Endothelial cell (in vitro differentiated cells): ENCODE measurements at regions not wholly inside any gene's neighbourhood (a gene's known extent, or its start where the extent isn't known, plus 50 kb on each side); places are given as distances from the start of the nearest gene placed in this dataset.
A peak's percentile ranks its signal among the peaks of the same experiment; 100 is the strongest.

Experiments used
- DNase-seq: peaks from one replicate; pipeline ENCODE4 v3.0.0; 2021; ENCODE audit warnings: low spot score
- H3K27ac Mint-ChIP-seq: one replicate; pipeline ENCODE4 v1.8.0; 2021; ENCODE audit warnings: mixed read lengths, inconsistent platforms; ENCODE audit not compliant: unreplicated experiment
- H3K27me3 Mint-ChIP-seq: one replicate; pipeline ENCODE4 v1.8.0; 2021; ENCODE audit warnings: mild to moderate bottlenecking, moderate library complexity, mixed read lengths, inconsistent platforms; ENCODE audit not compliant: unreplicated experiment
- H3K36me3 Mint-ChIP-seq: one replicate; pipeline ENCODE4 v1.8.0; 2021; ENCODE audit warnings: mild to moderate bottlenecking, low read depth, mixed read lengths, inconsistent platforms; ENCODE audit not compliant: unreplicated experiment
- H3K4me1 Mint-ChIP-seq: one replicate; pipeline ENCODE4 v1.8.0; 2021; ENCODE audit warnings: mild to moderate bottlenecking, mixed read lengths, inconsistent platforms; ENCODE audit not compliant: unreplicated experiment
- H3K4me3 Mint-ChIP-seq: one replicate; pipeline ENCODE4 v1.8.0; 2021; ENCODE audit warnings: mild to moderate bottlenecking, mixed read lengths, inconsistent platforms; ENCODE audit not compliant: unreplicated experiment
- H3K9me3 Mint-ChIP-seq: one replicate; pipeline ENCODE4 v1.8.0; 2021; ENCODE audit warnings: mixed read lengths, inconsistent platforms; ENCODE audit not compliant: unreplicated experiment
- TF ChIP-seq, protein P1 (sequence below): fragments of 200-600 bp; sonication (generic); IDR thresholded peaks from one replicate; pipeline ENCODE4 v1.5.0; 2021; ENCODE audit warnings: antibody characterized with exemption; ENCODE audit not compliant: unreplicated experiment

DNA sequence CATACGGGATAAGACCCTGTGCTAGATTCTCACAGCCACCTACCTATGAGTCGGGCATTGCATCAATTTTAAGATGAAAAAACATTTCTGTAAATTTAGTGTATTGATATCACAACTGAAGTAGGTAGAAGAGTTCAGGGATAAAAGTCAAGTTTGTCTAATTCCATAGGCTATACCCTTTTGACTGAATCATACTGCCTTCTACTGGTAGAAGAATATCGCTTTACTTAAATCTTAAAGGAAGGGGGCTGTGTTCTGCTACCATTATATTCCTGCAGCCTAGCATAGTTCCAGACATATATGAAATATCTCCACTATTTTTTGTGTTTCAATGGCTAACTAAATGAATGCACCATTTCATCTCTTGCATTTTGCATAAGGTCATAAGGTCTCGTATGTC is 1128.6 kb downstream of the CDH8 start:
- Mint-ChIP-seq H3K4me1 (no peaks in the 10 kb centered on the region), H3K27me3 (no peaks in the 10 kb centered on the region), H3K36me3 (no peaks in the 10 kb centered on the region), H3K27ac (no peak overlapping the region), H3K9me3 (no peaks in the 10 kb centered on the region), H3K4me3 (no peak overlapping the region)
- DNase-seq, result no peak
- TF ChIP-seq, protein P1, sequence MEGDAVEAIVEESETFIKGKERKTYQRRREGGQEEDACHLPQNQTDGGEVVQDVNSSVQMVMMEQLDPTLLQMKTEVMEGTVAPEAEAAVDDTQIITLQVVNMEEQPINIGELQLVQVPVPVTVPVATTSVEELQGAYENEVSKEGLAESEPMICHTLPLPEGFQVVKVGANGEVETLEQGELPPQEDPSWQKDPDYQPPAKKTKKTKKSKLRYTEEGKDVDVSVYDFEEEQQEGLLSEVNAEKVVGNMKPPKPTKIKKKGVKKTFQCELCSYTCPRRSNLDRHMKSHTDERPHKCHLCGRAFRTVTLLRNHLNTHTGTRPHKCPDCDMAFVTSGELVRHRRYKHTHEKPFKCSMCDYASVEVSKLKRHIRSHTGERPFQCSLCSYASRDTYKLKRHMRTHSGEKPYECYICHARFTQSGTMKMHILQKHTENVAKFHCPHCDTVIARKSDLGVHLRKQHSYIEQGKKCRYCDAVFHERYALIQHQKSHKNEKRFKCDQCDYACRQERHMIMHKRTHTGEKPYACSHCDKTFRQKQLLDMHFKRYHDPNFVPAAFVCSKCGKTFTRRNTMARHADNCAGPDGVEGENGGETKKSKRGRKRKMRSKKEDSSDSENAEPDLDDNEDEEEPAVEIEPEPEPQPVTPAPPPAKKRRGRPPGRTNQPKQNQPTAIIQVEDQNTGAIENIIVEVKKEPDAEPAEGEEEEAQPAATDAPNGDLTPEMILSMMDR, result peak; percentile 24

DNA sequence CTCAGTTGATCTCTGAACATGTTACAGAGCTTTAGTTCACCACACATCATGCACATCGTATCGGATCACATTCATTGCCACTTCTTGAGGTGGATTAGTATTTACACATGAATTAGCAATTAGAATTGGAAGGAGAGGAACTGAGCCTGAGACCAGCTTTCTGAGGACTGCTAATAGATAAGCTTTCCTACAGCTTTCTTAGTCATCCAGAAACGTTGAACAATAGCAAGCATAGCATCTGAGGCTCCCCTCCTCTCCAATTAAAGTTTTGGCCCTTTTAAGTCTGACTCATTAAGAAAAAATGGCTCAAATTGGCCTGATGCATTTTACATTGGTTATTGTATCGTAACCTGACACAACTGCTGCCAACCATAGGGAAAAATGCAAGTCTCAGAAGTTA is 1130.4 kb downstream of the CDH8 start:
- Mint-ChIP-seq H3K27me3 (no peaks in the 10 kb centered on the region), H3K9me3 (no peaks in the 10 kb centered on the region), H3K36me3 (no peaks in the 10 kb centered on the region), H3K4me1 (no peaks in the 10 kb centered on the region), H3K27ac (no peak overlapping the region), H3K4me3 (no peak overlapping the region)
- TF ChIP-seq, protein P1, result no peak
- DNase-seq, result no peak

DNA sequence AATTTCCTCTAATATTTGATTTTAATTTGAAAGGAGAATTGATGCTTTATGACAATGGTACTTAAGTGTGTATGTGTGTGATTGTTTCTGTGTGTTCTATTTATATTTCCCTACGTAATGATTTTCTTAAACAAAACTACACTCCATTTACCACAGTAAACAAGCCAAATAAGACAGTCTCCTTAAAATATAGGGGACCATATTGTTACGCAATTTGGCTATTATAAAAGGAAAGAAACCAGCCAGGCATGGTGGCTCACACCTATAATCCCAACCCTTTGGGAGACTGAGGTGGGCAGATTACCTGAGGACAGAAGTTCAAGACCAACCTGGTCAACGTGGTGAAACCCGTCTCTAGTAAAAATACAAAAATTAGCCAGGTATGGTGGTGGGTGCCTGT is 1134.1 kb downstream of the CDH8 start:
- no peaks in the 10 kb centered on the region for H3K9me3 Mint-ChIP-seq
- no peaks in the 10 kb centered on the region for H3K4me1 Mint-ChIP-seq
- TF ChIP-seq, protein P1, result no peak
- no peaks in the 10 kb centered on the region for H3K27me3 Mint-ChIP-seq
- H3K4me3 Mint-ChIP-seq, result no peak overlapping the region
- H3K27ac Mint-ChIP-seq, result no peak overlapping the region
- DNase-seq, result no peak
- no peaks in the 10 kb centered on the region for H3K36me3 Mint-ChIP-seq

DNA sequence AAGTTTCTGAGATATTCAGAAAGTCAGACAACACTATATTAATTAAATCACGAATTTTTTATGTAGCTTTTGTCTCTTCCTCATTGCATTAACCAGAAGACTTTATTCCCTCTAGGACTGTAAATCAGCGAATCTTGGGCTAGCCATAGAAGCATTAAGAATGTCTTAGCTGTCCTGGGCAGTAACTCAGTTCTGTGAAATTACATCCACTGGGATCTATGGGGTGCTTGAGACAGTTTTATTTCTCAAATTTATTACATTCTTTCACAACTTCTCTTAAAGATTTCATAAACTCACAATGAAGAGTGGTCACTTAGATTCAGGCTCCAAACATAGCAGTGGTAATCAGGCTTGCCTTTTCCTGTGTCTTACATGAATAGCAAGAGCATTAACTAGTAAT is 1153.4 kb downstream of the CDH8 start:
- Mint-ChIP-seq H3K27ac (no peak overlapping the region), H3K4me3 (no peak overlapping the region), H3K36me3 (no peaks in the 10 kb centered on the region), H3K4me1 (no peaks in the 10 kb centered on the region), H3K27me3 (no peaks in the 10 kb centered on the region), H3K9me3 (no peaks in the 10 kb centered on the region)
- DNase-seq, result no peak
- TF ChIP-seq, protein P1, result no peak

DNA sequence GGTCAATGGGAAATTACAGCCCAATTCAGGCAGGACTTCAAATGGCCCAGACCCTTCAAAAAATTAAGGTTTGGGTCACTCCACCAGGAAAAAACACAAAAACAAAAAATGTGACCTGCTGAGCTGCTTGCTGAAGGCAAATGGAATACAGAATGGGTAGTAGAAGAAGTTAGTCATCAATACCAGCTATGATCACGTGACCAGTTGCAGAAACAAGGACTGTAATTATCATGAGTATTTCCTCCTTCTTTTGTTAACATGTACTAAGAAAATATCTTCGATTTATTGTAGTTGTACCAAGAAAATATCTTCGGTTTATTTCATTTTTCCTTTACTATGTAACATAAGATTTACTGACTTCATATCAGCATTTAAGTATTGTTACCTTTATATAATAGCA is 1183.6 kb downstream of the CDH8 start:
- Mint-ChIP-seq H3K4me1 (no peaks in the 10 kb centered on the region), H3K4me3 (no peak overlapping the region), H3K36me3 (no peaks in the 10 kb centered on the region), H3K27ac (no peak overlapping the region), H3K27me3 (peaks cover 4% of the 10 kb centered on the region), H3K9me3 (no peaks in the 10 kb centered on the region)
- DNase-seq, result no peak
- TF ChIP-seq, protein P1, result no peak
